Dermis microvascular lymphatic vessel endothelial cell (primary cell): ENCODE measurements at regions not wholly inside any gene's neighbourhood (a gene's known extent, or its start where the extent isn't known, plus 50 kb on each side); places are given as distances from the start of the nearest gene placed in this dataset.

Experiments used
- DNase-seq, 2 donors: peaks; one replicate each; pipeline versions ENCODE4 v3.0.0 to v3.0.0-alpha.2; 2010; ENCODE audit warnings: low read depth in 2 of 2

- no peak for DNase-seq
These were observed 125.8 kb upstream of the SPTLC3 start for GRCh38 chr20:12882832-12883506.

GRCh38 chr20:12883507-12883885 is 125.3 kb upstream of the SPTLC3 start:
- no peak for DNase-seq

GRCh38 chr20:12886618-12887363 is 122.0 kb upstream of the SPTLC3 start:
- DNase-seq, result no peak

- DNase-seq, result no peak
These were observed 117.1 kb upstream of the SPTLC3 start for GRCh38 chr20:12891643-12892042.

- DNase-seq, result no peak
These were observed 115.8 kb upstream of the SPTLC3 start for GRCh38 chr20:12893019-12893418.

- DNase-seq, result no peak
These were observed 115.1 kb upstream of the SPTLC3 start for GRCh38 chr20:12893653-12894052.

GRCh38 chr20:12894089-12894488 is 114.7 kb upstream of the SPTLC3 start:
- no peak for DNase-seq

- no peak for DNase-seq
These were observed 112.6 kb upstream of the SPTLC3 start for GRCh38 chr20:12896180-12896579.

GRCh38 chr20:12902992-12903391 is 105.8 kb upstream of the SPTLC3 start:
- no peak for DNase-seq

- no peak for DNase-seq
These were observed 102.4 kb upstream of the SPTLC3 start for GRCh38 chr20:12906361-12906760.

- no peak for DNase-seq
These were observed 97.4 kb upstream of the SPTLC3 start for GRCh38 chr20:12911372-12911771.

GRCh38 chr20:12913781-12914443 is 94.9 kb upstream of the SPTLC3 start:
- DNase-seq, result no peak

- no peak for DNase-seq
These were observed 94.0 kb upstream of the SPTLC3 start for GRCh38 chr20:12914804-12915203.

GRCh38 chr20:12916699-12917098 is 92.1 kb upstream of the SPTLC3 start:
- no peak for DNase-seq

GRCh38 chr20:12924126-12924525 is 84.6 kb upstream of the SPTLC3 start:
- no peak for DNase-seq

GRCh38 chr20:12925210-12925755 is 83.5 kb upstream of the SPTLC3 start:
- peak; percentile 50 to 83 for DNase-seq

- DNase-seq, result no peak
These were observed 82.6 kb upstream of the SPTLC3 start for GRCh38 chr20:12925863-12926793.

- peak in 1 of 2 donors; percentile 6 for DNase-seq
These were observed 81.3 kb upstream of the SPTLC3 start for GRCh38 chr20:12927489-12927888.

GRCh38 chr20:12928358-12928754 is 80.4 kb upstream of the SPTLC3 start:
- DNase-seq, result no peak

GRCh38 chr20:12928755-12929401 is 79.9 kb upstream of the SPTLC3 start:
- DNase-seq, result peak in 1 of 2 donors; percentile 65

GRCh38 chr20:12936020-12936419 is 72.8 kb upstream of the SPTLC3 start:
- no peak for DNase-seq
